GM18861 (cell line): ENCODE measurements at regions not wholly inside any gene's neighbourhood (a gene's known extent, or its start where the extent isn't known, plus 50 kb on each side); places are given as distances from the start of the nearest gene placed in this dataset.
"Not testable (repeated sequence)": the region's sequence is repeated elsewhere in the genome, so short reads cannot be mapped to it uniquely, and the experiment has no call there.

Experiments used
- ATAC-seq: cut with Tn5 transposase; IDR thresholded peaks from one replicate; pipeline ENCODE4 v1.9.1; 2021; ENCODE audit not compliant: unreplicated experiment

DNA sequence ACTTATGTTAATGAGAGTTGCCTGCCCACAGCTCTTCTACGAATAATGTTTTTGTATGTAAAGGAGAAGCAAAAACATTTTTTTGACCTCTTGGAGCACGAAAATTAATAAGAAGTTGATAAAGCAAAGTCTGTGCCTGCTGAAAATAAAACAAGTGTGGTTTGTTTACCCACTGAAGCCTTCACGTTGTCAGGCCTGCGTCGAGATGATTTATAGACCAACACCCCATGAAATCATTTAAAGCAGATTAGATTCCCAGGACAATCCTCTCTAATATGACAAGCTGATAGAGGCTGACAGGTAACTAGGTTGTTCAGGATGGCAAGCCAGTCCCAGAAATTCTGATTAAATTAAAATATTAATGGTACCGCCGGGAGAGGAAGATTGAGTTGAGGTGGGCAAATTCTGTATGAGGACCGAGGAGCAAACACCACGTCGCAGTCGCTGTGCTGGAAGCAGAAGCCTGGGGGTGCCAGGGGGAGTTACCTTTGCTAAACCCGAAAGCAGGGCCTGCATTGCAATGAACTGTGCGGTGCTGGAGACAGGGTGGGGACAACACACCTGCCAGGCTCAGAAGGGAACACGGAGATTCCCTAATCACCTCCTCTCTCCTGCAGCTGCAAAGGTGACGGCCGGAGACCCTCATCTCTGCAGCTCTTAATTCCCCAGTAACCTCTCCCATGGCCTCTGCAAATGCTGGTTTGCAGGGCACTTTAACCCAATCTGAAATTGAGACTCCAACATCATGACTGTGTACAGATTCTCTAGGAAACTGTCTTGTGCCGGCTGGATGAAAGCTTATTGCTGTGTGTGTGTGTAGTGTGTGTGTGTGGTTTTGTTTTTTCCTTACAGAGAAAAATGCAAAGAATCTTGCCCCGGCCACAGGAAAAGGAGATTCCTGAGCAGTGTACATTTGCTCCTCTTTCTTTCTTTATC, 2805.9 kb downstream of the RPIA start:
- ATAC-seq: not testable (repeated sequence)

DNA sequence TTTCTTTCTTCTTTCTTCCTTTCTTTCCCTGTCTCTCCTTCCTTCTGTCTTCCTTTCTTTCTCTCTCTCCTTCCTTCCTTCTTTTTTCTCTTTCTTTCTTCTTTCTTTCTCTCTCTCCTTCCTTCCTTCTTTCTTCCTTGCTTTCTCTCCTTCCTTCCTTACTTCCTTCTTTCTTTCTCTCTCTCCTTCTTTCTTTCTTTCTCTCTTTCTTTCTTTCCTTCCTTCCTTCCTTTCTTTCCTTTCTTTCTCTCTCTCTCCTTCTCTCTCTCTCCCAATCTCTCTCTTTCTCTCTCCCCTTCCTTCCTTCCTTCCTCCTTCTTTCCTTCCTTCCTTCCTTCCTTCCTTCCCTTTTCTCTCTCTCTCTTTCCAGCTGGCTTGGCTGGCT, 2806.6 kb downstream of the RPIA start:
- ATAC-seq: not testable (repeated sequence)

DNA sequence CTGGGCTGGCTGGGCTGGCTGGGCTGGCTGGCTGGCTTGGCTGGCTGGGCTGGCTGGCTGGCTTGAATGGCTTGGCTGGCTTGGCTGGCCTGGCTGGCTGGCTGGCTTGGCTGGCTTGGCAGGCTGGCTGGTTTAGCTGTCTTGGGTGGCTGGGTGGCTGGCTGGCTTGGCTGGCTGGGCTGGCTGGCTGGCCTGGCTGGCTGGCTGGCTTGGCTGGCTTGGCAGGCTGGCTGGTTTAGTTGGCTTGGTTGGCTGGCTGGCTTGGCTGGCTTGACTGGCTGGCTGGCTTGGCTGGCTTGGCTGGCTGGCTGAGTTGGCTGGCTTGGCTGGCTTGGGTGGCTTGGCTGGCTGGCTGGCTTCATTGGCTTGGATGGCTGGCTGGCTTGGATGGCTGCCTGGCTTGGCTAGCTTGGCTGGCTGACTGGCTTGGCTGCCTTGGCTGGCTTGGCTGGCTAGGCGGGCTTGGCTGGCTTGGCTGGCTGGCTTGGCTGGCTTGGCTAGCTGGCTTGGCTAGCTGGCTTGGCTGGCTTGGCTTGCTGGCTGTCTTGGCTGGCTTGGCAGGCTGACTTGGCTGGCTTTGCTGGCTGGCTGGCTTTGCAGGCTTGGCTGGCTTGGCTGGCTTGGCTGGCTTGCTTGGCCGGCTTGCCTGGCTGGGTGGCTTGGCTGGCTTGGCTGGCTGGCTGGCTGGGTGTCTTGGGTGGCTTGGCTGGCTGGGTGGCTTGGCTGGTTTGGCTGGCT, 2807.2 kb downstream of the RPIA start:
- ATAC-seq: not testable (repeated sequence)

DNA sequence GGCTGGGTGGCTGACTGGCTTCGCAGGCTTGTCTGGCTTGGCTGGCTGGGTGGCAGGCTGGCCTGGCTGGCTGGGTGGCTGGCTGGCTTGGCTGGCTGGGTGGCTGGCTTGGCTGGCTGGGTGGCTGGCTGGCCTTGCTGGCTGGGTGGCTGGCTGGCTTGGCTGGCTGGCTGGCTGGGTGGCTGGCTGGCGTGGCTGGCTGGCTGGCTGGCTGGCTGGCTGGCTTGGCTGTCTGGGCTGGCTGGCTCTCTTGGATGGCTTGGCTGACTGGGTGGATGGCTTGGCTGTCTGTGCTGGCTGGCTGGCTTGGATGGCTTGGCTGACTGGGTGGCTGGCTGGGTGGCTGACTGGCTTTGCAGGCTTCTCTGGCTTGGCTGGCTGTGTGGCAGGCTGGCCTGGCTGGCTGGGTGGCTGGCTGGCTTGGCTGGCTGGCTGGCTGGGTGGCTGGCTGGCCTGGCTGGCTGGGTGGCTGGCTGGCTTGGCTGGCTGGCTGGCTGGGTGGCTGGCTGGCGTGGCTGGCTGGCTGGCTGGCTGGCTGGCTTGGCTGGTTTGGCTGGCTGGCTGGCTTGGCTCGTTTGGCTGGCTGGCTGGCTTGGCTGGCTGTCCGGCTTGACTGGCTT, 2808.1 kb downstream of the RPIA start:
- ATAC-seq: not testable (repeated sequence)

DNA sequence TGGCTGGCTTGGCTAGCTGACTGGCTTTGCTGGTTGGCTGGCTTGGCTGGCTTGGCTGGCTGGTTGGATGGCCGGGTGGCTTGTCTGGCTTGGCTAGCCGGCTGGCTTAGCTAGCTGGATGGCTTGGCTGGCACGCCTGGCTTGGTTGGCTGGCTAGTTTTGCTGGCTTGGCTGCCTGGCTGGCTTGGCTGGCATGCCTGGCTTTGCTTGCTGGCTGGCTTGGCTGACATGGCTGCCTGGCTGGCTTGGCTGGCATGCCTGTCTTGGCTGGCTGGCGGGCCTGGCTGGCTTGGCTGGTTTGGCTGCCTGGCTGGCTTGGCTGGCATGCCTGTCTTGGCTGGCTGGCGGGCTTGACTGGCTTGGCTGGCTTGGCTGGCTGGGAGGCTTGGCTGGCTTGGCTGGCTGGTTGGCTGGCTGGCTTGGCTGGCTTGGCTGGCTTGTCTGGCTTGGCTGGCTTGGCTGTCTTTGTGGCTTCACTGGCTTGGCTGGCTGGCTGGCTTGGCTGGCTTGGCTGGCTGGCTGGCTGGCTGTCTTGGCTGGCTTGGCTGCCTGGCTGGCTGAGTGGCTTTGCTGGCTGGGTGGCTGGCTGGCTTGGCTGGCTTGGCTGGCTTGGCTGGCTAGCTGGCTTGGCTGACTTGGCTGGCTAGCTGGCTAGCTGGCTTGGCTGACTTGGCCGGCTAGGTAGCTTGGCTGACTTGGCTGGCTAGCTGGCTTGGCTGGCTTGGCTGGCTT, 2808.9 kb downstream of the RPIA start:
- ATAC-seq: not testable (repeated sequence)

DNA sequence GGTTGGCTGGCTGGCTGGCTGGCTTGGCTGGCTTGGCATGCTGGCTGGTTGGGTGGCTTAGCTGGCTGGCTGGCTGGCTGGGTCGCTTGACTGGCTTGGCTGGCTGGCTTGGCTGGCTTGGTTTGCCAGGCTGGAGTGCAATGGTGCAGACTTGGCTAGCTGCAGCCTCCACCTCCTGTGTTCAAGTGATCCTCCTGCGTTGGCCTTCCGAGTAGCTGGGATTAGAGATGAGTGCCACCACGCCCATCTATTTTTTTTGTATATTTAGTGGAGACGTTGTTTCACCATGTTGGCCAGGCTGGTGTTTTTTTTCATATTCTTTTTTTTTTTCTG, 2809.5 kb downstream of the RPIA start:
- not testable (repeated sequence) for ATAC-seq

DNA sequence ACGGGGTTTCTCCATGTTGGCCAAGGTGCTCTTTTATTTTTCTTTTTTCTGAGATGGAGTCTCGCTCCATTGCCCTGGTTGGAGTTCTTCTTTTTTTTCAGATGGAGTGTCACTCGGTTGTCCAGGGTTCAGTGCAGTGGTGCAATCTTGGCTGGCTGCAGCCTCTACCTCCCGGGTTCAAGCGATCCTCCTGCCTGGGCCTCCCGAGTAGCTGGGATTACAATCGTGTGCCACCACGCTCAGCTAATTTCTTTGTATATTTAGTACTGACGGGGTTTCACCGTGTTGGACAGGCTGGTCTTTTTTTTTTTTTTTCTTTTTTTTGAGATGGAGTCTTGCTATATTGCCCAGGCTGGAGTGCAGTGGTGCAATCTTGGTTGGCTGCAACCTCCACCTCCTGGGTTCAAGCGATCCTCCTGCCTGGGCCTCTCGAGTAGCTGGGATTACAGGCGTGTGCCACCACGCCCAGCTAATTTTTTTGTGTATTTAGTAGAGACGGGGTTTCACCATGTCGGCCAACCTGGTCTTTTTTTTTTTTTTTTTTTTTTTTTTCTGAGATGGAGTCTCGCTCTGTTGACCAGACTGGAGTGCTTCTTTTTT, 2810.1 kb downstream of the RPIA start:
- not testable (repeated sequence) for ATAC-seq

DNA sequence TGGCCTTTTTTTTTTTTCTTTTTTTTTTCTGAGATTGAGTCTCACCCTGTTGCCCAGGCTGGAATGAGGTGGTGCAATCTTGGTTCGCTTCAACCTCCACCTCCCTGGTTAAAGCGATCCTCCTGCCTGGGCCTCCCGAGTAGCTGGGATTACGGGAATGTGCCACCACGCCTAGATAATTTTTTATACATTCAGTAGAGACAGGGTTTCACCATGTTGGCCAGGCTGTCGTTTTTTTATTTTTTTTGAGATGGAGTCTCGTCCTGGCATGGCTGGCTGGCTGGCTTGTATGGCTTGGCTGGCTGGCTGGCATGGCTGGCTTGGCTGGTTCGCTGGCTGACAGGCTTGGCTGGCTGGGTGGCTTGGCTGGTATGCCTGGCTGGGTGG, 2812.1 kb downstream of the RPIA start:
- not testable (repeated sequence) for ATAC-seq

DNA sequence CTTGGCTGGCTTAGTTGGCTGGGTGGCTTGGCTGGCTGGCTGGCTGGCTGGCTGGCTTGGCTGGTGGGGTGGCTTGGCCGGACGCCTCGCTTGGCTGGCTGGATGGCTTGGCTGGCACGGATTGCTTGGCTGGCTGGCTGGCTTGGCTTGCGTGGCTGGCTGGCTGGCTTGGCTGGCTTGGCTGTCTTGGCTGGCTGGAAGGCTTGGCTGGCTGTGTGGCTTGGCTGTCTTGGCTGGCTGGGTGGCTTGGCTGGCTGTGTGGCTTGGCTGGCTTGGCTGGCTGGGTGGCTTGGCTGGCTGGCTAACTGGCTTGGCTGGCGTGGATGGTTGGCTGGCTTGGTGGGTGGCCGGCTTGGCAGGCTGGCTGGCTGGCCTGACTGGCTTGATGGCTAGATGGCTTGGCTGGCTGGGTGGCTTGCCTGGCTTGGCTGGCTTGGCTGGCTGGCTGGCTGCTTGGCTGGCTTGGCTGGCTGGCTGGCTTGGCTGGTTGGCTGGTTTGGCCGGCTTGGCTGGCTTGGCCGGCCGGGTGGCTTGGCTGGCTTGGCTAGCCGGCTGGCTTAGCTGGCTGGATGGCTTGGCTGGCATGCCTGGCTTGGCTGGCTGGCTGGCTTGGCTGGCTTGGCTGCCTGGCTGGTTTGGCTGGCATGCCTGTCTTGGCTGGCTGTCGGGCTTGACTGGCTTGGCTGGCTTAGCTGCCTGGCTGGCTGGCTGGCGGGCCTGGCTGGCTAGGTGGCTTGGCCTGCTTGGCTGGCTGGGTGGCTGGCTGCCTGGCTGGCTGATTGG, 2812.7 kb downstream of the RPIA start:
- not testable (repeated sequence) for ATAC-seq

DNA sequence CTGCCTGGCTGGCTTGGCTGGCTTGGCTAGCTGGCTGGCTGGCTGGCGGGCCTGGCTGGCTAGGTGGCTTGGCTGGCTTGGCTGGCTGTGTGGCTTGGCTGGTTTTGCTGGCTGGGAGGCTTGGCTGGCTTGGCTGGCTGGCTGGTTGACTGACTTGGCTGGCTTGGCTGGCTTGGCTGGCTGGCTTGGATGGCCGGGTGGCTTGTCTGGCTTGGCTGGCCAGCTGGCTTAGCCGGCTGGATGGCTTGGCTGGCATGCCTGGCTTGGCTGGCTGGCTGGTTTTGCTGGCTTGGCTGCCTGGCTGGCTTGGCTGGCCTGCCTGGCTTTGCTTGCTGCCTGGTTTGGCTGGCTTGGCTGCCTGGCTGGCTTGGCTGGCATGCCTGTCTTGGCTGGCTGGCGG, 2817.3 kb downstream of the RPIA start:
- ATAC-seq: not testable (repeated sequence)

DNA sequence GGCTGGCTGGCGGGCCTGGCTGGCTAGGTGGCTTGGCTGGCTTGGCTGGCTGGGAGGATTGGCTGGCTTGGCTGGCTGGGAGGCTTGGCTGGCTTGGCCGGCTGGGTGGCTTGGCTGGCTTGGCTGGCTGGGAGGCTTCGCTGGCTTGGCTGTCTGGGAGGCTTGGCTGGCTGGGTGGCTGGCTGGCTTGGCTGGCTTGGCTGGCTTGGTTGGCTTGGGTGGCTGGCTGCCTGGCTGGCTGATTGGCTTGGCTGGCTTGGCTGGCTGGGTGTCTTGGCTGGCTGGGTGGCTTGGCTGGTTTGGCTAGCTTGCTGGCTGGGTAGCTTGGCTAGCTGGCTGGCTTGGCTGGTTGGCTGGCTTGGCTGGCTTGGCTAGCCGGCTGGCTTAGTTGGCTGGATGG, 2817.8 kb downstream of the RPIA start:
- not testable (repeated sequence) for ATAC-seq

DNA sequence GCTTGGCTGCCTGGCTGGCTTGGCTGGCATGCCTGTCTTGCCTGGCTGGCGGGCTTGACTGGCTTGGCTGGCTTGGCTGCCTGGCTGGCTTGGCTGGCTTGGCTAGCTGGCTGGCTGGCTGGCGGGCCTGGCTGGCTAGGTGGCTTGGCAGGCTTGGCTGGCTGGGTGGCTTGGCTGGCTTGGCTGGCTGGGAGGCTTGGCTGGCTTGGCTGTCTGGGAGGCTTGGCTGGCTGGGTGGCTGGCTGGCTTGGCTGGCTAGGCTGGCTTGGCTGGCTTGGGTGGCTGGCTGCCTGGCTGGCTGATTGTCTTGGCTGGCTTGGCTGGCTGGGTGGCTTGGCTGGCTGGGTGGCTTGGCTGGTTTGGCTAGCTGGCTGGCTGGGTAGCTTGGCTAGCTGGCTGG, 2819.7 kb downstream of the RPIA start:
- not testable (repeated sequence) for ATAC-seq

DNA sequence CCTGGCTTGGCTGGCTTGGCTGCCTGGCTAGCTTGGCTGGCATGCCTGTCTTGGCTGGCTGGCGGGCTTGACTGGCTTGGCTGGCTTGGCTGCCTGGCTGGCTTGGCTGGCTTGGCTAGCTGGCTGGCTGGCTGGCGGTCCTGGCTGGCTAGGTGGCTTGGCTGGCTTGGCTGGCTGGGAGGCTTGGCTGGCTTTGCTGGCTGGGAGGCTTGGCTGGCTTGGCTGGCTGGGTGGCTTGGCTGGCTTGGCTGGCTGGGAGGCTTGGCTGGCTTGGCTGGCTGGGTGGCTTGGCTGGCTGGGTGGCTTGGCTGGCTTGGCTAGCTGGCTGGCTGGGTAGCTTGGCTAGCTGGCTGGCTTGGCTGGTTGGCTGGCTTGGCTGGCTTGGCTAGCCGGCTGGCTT, 2824.5 kb downstream of the RPIA start:
- not testable (repeated sequence) for ATAC-seq

DNA sequence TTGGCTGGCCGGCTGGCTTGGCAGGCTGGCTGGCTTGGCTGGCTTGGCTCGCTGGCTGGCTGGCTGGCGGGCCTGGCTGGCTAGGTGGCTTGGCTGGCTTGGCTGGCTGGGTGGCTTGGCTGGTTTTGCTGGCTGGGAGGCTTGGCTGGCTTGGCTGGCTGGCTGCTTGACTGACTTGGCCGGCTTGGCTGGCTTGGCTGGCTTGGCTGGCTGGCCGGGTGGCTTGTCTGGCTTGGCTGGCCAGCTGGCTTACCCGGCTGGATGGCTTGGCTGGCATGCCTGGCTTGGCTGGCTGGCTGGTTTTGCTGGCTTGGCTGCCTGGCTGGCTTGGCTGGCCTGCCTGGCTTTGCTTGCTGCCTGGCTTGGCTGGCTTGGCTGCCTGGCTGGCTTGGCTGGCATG, 2825.2 kb downstream of the RPIA start:
- ATAC-seq: not testable (repeated sequence)

DNA sequence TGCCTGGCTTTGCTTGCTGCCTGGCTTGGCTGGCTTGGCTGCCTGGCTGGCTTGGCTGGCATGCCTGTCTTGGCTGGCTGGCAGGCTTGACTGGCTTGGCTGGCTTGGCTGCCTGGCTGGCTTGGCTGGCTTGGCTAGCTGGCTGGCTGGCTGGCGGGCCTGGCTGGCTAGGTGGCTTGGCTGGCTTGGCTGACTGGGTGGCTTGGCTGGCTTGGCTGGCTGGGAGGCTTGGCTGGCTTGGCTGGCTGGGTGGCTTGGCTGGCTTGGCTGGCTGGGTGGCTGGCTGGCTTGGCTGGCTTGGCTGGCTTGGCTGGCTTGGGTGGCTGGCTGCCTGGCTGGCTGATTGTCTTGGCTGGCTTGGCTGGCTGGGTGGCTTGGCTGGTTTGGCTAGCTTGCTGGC, 2826.4 kb downstream of the RPIA start:
- ATAC-seq: not testable (repeated sequence)

DNA sequence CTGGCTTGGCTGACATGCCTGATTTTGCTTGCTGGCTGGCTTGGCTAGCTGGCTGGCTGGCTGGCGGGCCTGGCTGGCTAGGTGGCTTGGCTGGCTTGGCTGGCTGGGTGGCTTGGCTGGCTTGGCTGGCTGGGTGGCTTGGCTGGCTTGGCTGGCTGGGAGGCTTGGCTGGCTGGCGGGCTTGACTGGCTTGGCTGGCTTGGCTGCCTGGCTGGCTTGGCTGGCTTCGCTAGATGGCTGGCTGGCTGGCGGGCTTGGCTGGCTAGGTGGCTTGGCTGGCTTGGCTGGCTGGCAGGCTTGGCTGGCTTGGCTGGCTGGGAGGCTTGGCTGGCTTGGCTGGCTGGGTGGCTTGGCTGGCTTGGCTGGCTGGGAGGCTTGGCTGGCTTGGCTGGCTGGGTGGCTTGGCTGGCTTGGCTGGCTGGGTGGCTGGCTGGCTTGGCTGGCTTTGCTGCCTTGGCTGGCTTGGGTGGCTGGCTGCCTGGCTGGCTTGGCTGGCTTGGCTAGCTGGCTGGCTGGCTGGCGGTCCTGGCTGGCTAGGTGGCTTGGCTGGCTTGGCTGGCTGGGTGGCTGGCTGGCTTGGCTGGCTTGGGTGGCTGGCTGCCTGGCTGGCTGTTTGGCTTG, 2827.0 kb downstream of the RPIA start:
- ATAC-seq: not testable (repeated sequence)

DNA sequence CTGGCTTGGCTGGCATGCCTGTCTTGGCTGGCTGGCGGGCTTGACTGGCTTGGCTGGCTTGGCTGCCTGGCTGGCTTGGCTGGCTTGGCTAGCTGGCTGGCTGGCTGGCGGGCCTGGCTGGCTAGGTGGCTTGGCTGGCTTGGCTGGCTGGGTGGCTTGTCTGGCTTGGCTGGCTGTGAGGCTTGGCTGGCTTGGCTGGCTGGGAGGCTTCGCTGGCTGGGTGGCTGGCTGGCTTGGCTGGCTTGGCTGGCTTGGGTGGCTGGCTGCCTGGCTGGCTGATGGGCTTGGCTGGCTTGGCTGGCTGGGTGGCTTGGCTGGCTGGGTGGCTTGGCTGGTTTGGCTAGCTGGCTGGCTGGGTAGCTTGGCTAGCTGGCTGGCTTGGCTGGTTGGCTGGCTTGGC, 2827.9 kb downstream of the RPIA start:
- ATAC-seq: not testable (repeated sequence)

DNA sequence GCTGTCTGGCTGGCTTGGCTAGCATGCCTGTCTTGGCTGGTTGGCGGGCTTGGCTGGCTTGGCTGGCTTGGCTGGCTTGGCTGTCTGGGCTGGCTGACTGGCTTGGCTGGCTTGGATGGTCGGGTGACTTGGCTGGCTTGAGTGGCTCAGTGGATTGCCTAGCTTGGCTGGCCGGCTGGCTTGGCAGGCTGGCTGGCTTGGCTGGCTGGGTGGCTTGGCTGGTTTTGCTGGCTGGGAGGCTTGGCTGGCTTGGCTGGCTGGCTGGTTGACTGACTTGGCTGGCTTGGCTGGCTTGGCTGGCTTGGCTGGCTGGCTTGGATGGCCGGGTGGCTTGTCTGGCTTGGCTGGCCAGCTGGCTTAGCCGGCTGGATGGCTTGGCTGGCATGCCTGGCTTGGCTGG, 2828.4 kb downstream of the RPIA start:
- not testable (repeated sequence) for ATAC-seq

DNA sequence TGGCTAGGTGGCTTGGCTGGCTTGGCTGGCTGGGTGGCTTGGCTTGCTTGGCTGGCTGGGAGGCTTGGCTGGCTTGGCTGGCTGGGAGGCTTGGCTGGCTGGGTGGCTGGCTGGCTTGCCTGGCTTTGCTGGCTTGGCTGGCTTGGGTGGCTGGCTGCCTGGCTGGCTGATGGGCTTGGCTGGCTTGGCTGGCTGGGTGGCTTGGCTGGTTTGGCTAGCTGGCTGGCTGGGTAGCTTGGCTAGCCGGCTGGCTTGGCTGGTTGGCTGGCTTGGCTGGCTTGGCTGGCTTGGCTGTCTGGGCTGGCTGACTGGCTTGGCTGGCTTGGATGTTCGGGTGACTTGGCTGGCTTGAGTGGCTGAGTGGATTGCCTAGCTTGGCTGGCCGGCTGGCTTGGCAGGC, 2829.1 kb downstream of the RPIA start:
- ATAC-seq: not testable (repeated sequence)
